Superior temporal gyrus (tissue), 1 donor: ENCODE measurements at regions not wholly inside any gene's neighbourhood (a gene's known extent, or its start where the extent isn't known, plus 50 kb on each side); places are given as distances from the start of the nearest gene placed in this dataset.
"Not testable (repeated sequence)": the region's sequence is repeated elsewhere in the genome, so short reads cannot be mapped to it uniquely, and the experiment has no call there.

Experiments
- DNase-seq: peaks from one replicate; pipeline ENCODE4 v3.0.0-alpha.2; 2016; ENCODE audit errors: extremely low spot score

GRCh38 chr10:84571146-84571545, 242.8 kb downstream of the CCSER2 start:
- DNase-seq, result no peak

DNA sequence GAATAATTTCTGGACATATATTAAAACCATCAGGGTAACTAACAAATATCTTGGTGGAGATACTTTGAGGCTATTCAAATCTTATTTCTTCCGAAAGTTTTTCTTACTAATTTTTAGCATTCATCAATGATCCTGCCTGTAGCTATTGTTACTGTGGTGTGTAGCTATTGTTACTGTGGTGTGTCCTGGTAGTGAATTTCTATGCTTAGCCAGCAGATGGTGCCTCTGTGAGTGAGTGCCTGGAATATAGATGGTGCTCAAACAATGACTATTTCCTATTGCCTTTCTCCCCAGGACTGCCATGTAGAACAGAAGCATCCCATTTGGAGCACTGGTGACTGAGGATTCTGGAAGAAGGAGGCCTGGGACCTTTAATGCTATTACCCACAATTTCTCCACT, 245.7 kb downstream of the CCSER2 start:
- no peak for DNase-seq

DNA sequence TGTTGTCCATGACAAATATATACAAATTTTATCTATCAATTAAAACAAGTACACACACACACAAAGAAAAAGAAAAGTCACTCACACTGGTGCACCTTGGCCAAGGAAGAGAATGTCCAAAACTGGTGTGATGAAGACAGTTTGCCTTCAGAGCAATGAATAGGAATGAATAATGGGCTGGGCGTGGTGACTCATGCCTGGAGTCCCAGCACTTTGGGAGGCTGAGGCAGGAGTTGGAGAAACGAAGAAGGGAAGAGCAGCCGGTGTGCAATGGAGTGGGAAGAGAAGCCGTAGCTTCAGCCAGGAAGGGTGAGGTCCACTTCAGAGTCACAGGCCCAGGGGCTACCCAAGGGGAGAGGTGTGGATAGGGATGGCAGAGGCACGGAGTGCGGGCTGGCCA, 253.6 kb downstream of the CCSER2 start:
- DNase-seq, result no peak

GRCh38 chr10:84583501-84583900, 255.1 kb downstream of the CCSER2 start:
- no peak for DNase-seq

GRCh38 chr10:84587789-84588188, 259.4 kb downstream of the CCSER2 start:
- no peak for DNase-seq

GRCh38 chr10:84588426-84588825, 260.0 kb downstream of the CCSER2 start:
- no peak for DNase-seq

- no peak for DNase-seq
These were observed 260.6 kb downstream of the CCSER2 start for GRCh38 chr10:84588971-84589370.

GRCh38 chr10:84589526-84590205, 261.3 kb downstream of the CCSER2 start:
- DNase-seq, result no peak

- DNase-seq, result no peak
These were observed 262.2 kb downstream of the CCSER2 start for GRCh38 chr10:84590327-84591193.

DNA sequence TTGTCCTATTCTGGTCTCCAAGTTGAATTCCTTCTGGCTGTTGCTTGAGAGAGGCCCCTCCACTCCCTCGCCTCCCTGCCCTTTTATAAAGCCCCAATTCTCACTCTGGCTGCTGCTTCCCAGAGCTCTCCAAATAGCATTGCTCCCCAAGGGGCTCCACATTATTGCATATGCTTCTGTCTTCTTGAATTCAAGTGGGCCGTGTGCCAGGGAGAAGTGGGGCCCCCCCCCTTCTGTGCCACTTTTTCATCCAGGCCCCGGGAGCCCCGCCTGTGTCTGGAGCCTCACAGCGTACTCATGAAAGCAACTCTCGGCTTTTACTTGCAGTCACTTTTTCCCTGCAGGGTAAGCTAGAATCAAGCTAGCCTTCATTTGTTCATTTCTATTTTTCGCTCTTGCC, 265.1 kb downstream of the CCSER2 start:
- no peak for DNase-seq

DNA sequence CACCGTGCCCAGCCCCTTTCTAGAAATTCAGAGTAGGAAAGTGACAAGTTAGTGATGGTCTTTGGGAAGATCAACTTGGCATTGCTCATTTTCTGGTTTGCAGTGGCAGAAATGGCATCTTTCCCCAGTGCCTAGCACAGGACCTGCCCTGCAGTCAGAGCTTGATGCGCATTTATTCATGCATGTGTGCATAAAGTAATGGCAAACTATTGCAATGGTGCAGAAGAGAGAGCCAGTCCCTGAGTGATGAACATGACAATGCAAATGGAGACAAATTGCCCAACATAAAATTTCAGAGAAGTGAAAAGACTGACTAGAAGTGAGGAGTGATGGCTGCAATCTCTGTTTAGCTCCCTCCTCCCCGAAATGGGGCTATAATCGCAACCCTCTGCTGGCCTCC, 268.2 kb downstream of the CCSER2 start:
- no peak for DNase-seq

DNA sequence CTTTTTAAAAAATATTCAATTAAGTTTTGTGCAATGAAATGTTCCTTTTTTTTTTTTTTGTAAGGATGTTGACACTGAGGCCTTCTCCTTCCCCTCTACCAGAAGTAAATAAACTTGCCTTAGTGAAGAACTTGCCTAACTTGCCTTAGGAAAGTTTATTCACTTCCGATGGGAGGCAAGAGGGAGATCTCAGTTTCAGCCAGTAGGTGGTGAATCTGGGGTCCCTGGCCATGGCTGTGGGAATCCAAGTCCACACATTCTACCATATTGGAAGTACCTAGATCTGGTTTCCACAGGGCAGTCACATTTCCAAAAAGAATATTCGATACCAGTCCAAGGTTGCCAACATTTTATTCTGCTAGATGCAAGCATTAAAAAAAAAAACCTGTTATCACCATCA, 270.9 kb downstream of the CCSER2 start:
- no peak for DNase-seq

- no peak for DNase-seq
These were observed 272.6 kb downstream of the CCSER2 start for GRCh38 chr10:84600947-84601346.

DNA sequence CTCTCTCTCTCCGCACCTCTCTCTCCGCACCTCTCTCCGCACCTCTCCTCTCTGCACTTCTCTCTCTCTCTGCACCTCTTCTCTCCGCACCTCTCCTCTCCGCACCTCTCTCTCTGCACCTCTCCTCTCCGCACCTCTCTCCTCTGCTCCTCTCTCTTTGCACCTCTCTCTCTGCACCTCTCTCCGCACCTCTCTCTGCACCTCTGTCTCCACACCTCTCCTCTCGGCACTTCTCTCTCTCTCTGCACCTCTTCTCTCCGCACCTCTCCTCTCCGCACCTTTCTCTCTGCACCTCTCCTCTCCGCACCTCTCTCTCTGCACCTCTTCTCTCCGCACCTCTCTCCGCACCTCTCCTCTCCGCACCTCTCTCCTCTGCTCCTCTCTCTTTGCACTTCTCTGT, 274.2 kb downstream of the CCSER2 start:
- not testable (repeated sequence) for DNase-seq

DNA sequence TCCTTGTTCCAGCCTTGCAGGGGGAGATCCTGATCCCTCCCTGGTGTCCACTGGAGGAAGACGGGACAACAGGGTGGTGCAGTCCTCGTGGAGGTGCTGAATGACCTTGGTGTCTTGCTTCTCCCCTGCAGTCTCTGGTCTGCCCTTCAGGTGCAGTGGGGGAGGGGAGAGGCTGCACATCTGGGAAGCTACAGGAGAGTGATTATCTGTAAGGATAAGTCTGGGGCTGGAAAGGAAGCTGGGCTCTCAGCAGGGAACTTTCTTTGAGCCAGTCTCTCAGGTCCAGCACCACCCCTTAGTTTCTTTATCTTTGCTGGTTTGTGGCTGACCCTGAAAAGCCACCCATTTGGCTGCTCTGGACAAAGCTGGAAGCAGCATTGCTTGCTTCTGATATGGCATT, 275.6 kb downstream of the CCSER2 start:
- DNase-seq, result no peak

GRCh38 chr10:84605802-84606201, 277.4 kb downstream of the CCSER2 start:
- DNase-seq, result no peak

DNA sequence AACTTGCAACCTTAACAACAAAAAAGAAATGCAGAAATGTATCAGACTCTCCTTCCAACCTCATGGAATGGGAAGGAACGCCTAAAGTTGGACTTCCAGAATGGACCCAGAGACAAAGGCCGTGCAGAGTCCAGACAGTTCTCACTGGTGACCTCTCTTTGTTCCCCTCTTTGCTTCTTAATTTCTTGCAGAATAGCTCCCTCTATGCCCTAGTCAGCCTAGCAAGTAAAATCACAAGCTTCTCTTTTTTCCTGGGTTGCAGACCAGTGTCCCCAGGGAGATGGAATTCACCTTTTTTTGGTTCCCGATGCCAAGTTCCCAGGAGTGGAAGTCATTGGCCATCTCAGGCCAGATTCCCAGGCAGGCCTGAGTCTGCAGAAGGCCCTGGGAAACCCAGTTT, 278.0 kb downstream of the CCSER2 start:
- DNase-seq, result peak; percentile 27

DNA sequence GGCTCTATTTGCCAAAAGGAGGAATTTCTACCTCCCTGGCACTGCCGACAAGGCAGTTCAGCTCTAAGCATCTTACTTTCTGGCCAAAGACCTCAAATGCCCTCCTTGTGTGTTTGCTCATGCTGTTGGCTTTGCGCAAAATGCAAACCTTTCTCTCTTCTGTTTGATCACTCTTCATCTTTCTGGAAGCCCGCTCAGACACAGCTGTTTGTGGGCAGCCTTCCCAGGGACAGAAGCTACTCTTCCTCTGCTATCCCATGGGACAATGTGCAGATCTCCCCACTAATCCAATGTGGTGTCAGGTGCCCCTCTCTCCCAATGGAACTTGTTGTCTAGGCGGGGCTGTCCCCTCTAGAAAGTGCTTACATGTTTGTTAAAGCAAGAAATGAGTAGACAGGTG, 278.7 kb downstream of the CCSER2 start:
- no peak for DNase-seq

DNA sequence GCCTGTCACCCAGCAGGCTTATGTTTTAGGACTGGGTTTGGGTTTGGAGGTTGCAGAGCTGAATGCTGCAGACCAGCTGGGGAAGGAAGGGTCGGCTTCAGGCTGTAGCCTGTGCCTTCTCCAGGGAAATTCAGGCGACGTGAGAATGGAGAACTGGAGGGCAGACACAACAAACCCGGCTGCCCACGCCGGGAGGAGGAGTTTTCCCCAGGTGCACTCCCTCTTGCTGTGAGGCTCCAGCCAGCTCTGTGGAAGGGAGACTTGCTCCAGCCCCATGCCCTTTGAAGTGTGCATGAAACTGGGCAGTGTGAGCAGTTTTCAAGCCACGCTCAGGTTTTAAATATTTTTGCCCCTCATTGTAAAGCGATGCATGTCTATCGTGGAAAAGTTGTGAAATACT, 279.1 kb downstream of the CCSER2 start:
- no peak for DNase-seq

- no peak for DNase-seq
These were observed 279.7 kb downstream of the CCSER2 start for GRCh38 chr10:84608126-84608525.

DNA sequence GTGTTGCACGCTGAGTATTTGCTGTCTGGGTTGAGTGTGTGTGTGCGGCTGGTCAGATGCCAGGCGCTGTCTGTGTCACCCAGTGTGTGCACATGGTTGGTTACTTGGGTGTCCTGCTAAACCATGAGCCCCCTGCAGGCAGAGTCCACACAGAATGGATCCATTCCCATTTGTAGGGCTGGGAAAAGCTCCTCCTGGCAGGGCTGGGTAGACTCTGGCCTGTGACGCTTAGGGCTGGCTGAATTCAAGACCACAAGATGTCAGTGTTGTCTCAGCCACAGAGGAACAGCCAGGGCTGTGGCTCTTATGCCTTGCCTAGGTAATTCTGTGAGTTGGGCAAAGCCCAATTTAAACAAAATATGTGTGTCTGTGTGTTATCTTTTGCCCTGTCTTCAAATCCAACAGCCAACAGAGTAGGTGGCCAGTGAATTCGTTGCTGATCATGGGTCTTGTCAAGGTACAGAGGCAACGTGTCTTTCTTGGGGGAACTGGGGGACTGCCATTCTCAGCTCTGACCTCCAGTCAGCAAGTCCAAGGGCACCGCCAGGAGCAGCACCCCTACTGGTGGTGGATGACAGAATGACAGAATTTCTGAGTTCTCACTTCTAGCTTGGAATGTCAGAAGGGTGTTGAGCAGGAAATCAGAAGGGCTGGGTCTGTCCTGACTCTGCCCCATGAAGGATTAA, 285.1 kb downstream of the CCSER2 start:
- DNase-seq, result peak; percentile 71

DNA sequence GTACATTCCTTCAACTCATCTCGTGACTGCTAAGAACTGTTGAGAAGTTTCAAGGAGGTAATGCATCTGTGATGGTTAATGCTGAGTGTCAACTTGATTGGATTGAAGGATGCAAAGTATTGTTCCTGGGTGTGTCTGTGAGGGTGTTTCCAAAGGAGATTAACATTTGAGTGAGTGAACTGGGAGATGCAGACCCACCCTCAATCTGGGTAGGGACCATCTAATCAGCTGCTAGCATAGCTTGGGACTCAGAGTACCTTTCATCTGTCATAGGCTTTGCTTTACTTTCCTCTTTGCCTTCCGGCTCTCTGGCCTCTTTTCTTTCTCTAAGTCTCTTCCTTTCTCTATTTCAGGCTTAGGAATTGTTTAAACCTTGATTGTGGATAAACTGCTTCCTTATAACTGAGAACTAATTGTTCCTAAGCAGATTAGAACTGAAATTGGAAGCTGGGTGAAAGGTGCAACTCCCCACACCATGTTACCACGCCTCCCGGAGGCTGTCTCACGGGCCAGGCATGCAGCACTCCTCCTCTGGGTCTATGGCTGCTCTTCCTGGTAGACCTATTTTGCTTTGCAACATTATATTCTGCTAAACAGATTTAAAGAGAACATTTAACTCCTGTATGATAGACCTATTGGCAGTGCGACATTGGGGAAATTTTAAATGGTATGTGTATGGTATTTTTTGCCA, 298.2 kb downstream of the CCSER2 start:
- no peak for DNase-seq
